ENCODE measurements at regions not wholly inside any gene's neighbourhood (a gene's known extent, or its start where the extent isn't known, plus 50 kb on each side); places are given as distances from the start of the nearest gene placed in this dataset.

DNA sequence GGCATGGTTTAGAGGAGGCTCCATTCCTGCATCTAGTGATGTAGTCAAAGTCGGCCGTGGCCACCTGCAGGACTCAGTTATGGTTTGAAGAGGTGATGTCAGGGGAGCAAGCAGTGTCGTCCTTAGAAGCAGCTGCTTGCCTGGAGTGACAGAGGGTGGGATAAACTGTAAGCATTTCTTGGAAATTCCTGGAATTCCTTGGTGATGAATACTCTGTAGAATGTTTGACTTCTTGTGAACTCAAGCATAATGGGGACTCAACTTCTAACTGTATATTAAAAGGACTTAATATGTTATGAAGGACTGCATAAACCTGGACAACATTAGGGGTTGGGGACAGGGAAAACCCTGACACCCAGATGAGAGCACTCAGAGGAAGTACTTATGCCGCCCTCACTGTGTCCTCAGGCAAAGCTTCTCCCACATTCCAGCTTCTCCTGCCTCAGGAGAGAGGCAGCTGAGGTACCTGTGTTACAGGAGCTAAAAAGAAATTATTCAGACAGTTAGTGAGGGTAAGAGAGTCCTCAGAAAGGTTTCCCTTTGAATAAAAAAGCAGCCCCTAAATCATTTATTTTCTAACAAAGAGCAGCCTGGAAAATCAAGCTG lies 459.9 kb upstream of the CELF4 start:
- no peak for DNase-seq (ENCODE audit: extremely low read depth, low read depth, low spot score)

DNA sequence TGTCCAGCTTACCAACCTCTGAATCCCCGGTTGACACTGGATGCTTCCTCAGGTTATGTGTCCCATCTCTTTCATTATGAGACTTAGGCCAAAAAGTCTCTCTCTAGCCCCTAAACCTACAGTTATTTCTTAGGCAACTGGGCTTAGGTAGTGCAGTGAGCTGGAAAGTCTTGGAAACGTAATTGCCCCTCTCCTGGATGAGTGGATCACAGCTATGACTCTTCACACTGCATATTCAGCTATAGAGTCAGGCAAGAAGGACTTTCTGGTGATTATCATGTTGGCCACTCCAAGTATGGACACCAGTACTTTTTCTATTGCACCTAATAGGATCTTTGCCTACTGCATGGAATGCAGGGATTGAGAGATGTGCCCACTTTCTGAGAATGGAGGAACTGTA lies 458.3 kb upstream of the CELF4 start:
- DNase-seq (ENCODE audit: extremely low read depth, low read depth, low spot score), result no peak

DNA sequence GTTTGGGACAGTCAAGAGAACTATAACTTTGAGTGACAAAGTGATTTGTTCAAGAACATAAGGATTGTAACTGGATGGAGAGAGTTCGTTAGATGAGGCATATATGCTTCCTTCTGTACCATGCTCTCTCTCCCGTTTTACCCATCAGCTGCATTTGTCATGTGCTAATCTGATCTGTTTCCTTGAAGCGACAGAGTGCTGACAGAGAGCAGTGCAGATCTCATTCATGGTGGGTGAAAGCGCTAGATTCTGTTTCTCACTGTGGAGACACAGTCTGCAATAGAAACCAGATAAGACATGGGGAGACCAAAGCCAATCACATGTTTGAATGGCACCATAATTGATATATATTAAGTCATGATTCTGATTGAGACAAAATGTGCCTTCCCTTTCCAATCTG lies 456.6 kb upstream of the CELF4 start:
- no peak for DNase-seq (ENCODE audit: extremely low read depth, low read depth, low spot score)

DNA sequence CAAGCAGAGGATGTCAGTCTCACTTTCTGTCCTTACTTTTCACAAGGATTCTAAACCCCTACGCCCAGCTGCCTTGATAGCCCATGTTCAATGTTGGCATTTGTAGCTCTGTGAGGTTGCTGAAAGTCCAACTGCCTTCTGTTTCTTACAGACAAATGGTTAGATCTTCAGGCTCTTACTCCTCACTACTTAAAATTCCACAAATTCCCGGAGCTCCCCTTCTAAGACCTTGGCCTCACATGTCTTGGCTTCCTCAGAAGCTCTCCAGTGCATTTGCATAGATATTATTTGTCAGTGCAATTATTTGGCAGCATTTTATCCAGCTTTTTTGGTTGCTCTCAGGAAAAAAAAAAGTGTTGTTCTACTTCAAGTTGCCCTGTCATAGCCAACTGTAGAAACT lies 453.7 kb upstream of the CELF4 start:
- no peak for DNase-seq (ENCODE audit: extremely low read depth, low read depth, low spot score)

- DNase-seq (ENCODE audit: extremely low read depth, low read depth, low spot score), result no peak
Observed at GRCh38 chr18:38010971-38011857, 445.6 kb upstream of the CELF4 start.

DNA sequence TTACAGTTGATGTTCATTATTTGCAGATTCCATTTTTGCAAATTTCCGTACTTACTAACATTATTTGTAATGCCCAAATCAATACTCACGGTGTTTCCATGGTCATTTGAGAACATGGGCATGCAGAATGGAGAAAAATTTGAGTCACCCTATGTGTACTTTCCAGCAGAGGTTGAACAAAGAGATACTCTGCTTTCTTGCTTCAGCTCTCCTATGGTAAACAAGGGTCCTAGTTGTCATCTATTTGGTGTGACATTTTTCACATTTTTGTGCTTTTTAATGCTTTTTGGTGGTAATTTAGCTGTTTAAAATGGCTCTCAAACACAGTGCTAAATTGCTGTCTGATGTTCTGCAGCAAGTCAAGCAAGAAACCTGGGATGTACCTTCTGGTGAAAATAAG lies 444.4 kb upstream of the CELF4 start:
- no peak for DNase-seq (ENCODE audit: extremely low read depth, low read depth, low spot score)

GRCh38 chr18:38009320-38009719 lies 443.7 kb upstream of the CELF4 start:
- no peak for DNase-seq (ENCODE audit: extremely low read depth, low read depth, low spot score)

DNA sequence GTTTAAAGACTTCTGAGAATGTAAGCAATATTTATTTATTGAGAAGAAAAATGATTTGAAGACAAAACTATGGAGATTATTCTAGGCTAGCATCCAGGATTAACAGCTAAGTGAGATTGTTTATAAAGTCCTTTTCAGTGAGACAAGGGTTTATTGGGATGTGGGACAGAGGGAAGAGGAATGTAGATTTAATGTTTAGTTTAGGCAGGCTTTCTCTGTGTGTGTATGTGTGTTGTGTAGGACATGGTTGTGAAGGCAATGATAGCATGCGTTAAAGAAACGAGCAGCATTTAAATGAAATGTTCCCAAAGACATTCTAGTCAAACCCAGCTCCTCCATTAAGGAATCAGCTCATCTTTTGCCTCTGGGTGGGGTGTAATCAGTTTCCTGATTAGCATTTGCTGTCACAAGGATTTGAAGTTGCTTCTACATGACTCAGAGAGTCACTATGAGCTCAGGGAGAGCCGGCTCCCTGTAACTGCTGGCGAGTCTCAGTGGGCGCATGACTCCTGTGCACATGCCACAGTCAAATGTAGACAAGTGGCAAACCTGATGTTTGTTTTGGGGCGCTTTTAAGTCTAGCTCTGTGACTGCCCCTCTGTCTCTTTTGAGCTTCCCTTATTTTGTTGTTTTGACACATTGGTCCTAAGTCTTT lies 442.2 kb upstream of the CELF4 start:
- DNase-seq (ENCODE audit: extremely low read depth, low read depth, low spot score), result no peak

DNA sequence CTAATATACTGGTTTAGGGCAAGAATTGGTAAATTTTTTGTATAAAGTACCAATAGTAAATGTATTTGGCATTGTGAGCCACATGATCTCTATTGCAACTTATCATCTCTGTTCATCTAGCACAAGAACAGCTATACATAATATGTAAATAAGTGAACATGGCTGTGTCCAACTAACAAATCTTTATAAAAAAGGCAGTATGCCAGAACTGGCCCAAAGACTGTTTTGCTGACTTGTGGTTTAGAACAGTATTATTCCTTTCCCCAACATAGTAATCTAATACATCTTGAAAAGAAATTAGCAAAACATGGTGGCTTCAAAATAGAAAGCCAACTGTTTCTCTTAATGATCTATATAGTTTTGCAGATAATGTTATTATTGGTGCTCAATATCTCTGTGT lies 441.4 kb upstream of the CELF4 start:
- DNase-seq (ENCODE audit: extremely low read depth, low read depth, low spot score), result no peak

DNA sequence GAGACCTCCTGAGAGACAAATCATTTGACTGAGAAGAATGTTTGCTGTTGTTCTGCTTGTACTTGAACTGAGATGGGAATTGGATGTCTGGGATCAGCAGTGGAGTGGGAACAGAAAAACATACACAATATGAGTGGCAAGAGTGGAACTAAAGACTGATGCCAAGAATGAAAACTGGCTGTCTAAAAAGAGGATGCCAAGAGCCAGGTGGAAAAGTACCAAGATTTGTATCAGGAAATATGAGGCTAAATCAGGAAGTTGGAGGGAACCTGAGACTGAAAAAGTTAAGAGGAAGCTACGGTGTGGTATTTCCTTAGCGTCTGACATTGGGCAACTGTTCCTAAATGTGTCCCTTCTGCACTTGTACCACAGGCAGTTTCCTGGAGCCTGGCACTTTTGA lies 440.9 kb upstream of the CELF4 start:
- no peak for DNase-seq (ENCODE audit: extremely low read depth, low read depth, low spot score)

GRCh38 chr18:37997695-37998094 lies 432.1 kb upstream of the CELF4 start:
- no peak for DNase-seq (ENCODE audit: extremely low read depth, low read depth, low spot score)

GRCh38 chr18:37987901-37988300 lies 422.3 kb upstream of the CELF4 start:
- DNase-seq (ENCODE audit: extremely low read depth, low read depth, low spot score), result no peak

GRCh38 chr18:37986665-37987064 lies 421.1 kb upstream of the CELF4 start:
- no peak for DNase-seq (ENCODE audit: extremely low read depth, low read depth, low spot score)

DNA sequence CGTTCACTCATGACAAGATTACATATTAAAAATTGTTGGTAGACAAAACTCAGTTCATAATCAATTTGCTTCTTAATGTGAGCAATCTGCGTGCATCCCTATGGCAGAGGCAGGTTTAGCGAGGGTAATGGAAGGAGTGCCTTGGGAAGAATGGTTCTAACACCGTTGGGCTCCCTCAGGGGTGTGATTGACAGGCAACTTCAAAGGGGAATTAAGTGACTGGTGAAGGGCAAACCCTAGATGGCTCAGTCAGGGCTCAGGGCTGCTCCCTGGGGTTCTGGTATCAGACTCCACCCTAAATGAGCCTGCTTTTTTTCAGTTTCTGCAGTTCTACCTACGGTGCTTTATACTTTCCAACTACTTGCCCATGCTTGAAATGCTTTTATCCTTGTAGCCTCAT lies 419.5 kb upstream of the CELF4 start:
- DNase-seq (ENCODE audit: extremely low read depth, low read depth, low spot score), result no peak

GRCh38 chr18:37980556-37980955 lies 415.0 kb upstream of the CELF4 start:
- DNase-seq (ENCODE audit: extremely low read depth, low read depth, low spot score), result no peak

DNA sequence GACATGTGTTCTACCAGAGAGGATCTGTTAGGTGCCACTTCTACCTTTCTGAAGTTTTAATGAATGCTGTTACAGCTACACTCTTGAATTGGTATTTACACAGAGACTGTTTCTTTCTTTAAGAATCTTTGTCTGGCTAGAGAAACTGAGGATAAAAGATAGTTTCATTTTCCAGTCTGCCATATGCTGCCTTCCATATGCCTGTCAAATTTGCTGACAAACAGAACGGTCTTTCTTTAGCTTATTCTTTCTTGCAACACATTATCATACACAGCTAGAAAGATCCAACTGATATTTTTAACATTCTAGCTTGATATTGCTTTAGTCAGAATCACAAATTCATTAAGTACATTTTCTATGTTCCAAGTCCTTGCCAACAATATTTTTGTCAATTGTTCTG lies 409.8 kb upstream of the CELF4 start:
- no peak for DNase-seq (ENCODE audit: extremely low read depth, low read depth, low spot score)

DNA sequence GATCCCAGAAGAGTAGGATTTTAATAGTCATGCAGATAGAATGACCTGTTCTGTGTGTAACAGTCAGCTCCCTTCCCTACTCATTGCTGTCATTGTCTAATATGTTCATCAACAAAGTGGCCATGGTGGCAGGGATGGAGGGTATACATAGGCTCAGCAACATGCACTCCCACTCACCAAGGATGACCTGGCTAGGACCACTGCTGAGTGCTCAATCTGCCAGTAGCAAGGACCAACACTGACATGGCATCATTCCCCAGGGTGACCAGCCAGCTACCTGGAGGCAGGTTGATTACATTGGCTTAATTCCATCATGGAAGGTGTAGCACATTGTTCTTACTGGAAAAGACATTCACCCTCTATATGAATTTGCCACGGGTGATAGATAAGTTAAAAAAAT lies 401.7 kb upstream of the CELF4 start:
- DNase-seq (ENCODE audit: extremely low read depth, low read depth, low spot score), result no peak

- DNase-seq (ENCODE audit: extremely low read depth, low read depth, low spot score), result no peak
Observed at GRCh38 chr18:37965572-37965970, 400.0 kb upstream of the CELF4 start.

- no peak for DNase-seq (ENCODE audit: extremely low read depth, low read depth, low spot score)
Observed at GRCh38 chr18:37964885-37965571, 399.4 kb upstream of the CELF4 start.

DNA sequence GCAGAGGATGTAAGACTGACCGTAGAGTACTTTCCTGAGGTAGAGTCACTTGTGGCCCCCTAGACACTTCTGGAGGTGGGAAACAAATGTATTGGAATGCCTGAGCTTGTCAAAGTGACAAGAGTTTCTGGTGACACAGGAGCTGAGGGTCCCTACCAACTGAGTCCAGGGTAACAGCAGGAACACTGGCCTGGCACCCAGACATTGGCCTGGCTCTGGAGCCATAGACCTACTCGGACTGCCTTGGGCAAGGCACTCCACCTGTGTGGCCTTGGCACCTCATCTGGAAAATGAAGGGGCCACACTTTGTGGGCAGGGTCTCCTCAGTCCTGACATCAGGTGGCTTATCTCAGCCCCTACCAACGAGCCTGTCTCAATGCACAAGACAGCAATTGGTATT lies 398.2 kb upstream of the CELF4 start:
- DNase-seq (ENCODE audit: extremely low read depth, low read depth, low spot score), result no peak

- DNase-seq (ENCODE audit: extremely low read depth, low read depth, low spot score), result no peak
Observed at GRCh38 chr18:37962316-37962966, 396.8 kb upstream of the CELF4 start.

All from glomerular endothelial cell (primary cell).